ENCODE measurements at regions not wholly inside any gene's neighbourhood (a gene's known extent, or its start where the extent isn't known, plus 50 kb on each side); places are given as distances from the start of the nearest gene placed in this dataset.
"Not testable (repeated sequence)": the region's sequence is repeated elsewhere in the genome, so short reads cannot be mapped to it uniquely, and the experiment has no call there.

DNA sequence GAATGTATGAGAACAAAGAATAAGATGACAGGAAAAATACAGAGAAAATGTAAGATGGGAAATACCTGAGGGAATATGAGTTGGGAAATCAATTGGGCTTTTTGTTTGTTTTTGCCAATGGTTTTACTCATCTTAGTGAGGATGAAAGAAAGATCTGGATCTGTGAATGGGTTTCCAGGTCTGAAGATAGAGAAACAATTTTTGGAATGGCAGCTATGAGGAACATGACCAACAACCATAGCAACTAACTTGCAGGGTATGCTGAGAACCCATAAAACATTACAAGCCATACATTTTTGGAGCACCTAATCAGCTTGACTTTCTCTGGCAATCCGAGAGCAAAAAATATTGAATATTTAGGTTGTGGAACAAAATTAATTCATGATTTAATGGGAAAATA is 290.0 kb downstream of the KCTD12 start:
- H3K27me3 Mint-ChIP-seq (ENCODE audit: unreplicated experiment) = no peaks in the 10 kb centered on the region
- no peak for DNase-seq (ENCODE audit: extremely low spot score, unreplicated experiment)
- H3K9me3 Mint-ChIP-seq (ENCODE audit: unreplicated experiment) = no peaks in the 10 kb centered on the region
- no peaks in the 10 kb centered on the region for H3K4me1 Mint-ChIP-seq (ENCODE audit: unreplicated experiment)
- no peak for TF ChIP-seq CTCF (IDR thresholded peaks at IDR 0.05)
- no peaks in the 10 kb centered on the region for H3K36me3 Mint-ChIP-seq (ENCODE audit: unreplicated experiment)
- H3K27ac Mint-ChIP-seq (ENCODE audit: unreplicated experiment) = no peak overlapping the region
- H3K4me3 Mint-ChIP-seq (ENCODE audit: unreplicated experiment) = no peak overlapping the region

DNA sequence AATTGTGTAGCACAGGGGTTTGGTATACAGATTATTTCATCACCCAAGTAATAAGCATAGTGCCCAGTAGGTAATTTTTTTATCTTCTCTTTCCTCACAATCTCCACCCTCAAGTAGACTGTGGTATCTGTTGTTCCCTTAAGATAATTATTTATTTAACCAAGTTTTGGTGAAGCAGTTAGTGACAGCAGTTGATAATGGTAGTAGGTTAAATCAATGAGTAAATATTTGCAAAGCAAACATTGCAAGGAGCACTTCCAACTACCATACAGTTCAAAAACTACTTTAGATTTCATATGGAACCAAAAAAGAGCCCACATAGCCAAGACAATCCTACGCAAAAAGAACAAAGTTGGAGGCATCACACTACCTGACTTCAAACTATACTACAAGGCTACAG is 291.8 kb downstream of the KCTD12 start:
- no peak overlapping the region for H3K27ac Mint-ChIP-seq (ENCODE audit: unreplicated experiment)
- no peak for DNase-seq (ENCODE audit: extremely low spot score, unreplicated experiment)
- no peaks in the 10 kb centered on the region for H3K4me1 Mint-ChIP-seq (ENCODE audit: unreplicated experiment)
- TF ChIP-seq CTCF (IDR thresholded peaks at IDR 0.05) = no peak
- H3K4me3 Mint-ChIP-seq (ENCODE audit: unreplicated experiment) = no peak overlapping the region
- no peaks in the 10 kb centered on the region for H3K9me3 Mint-ChIP-seq (ENCODE audit: unreplicated experiment)
- no peaks in the 10 kb centered on the region for H3K36me3 Mint-ChIP-seq (ENCODE audit: unreplicated experiment)
- no peaks in the 10 kb centered on the region for H3K27me3 Mint-ChIP-seq (ENCODE audit: unreplicated experiment)

- H3K27me3 Mint-ChIP-seq (ENCODE audit: unreplicated experiment) = peaks cover 2% of the 10 kb centered on the region
- no peaks in the 10 kb centered on the region for H3K4me1 Mint-ChIP-seq (ENCODE audit: unreplicated experiment)
- no peak for DNase-seq (ENCODE audit: extremely low spot score, unreplicated experiment)
- no peak for TF ChIP-seq CTCF (IDR thresholded peaks at IDR 0.05)
- H3K4me3 Mint-ChIP-seq (ENCODE audit: unreplicated experiment) = no peak overlapping the region
- no peaks in the 10 kb centered on the region for H3K9me3 Mint-ChIP-seq (ENCODE audit: unreplicated experiment)
- H3K36me3 Mint-ChIP-seq (ENCODE audit: unreplicated experiment) = no peaks in the 10 kb centered on the region
- H3K27ac Mint-ChIP-seq (ENCODE audit: unreplicated experiment) = no peak overlapping the region
These were observed 299.4 kb downstream of the KCTD12 start for GRCh38 chr13:76586842-76587241.

- H3K4me1 Mint-ChIP-seq (ENCODE audit: unreplicated experiment) = no peaks in the 10 kb centered on the region
- no peaks in the 10 kb centered on the region for H3K27me3 Mint-ChIP-seq (ENCODE audit: unreplicated experiment)
- H3K27ac Mint-ChIP-seq (ENCODE audit: unreplicated experiment) = no peak overlapping the region
- peaks cover 39% of the 10 kb centered on the region for H3K9me3 Mint-ChIP-seq (ENCODE audit: unreplicated experiment)
- no peaks in the 10 kb centered on the region for H3K36me3 Mint-ChIP-seq (ENCODE audit: unreplicated experiment)
- no peak for TF ChIP-seq CTCF (IDR thresholded peaks at IDR 0.05)
- H3K4me3 Mint-ChIP-seq (ENCODE audit: unreplicated experiment) = no peak overlapping the region
- no peak for DNase-seq (ENCODE audit: extremely low spot score, unreplicated experiment)
These were observed 306.5 kb downstream of the KCTD12 start for GRCh38 chr13:76579701-76580100.

DNA sequence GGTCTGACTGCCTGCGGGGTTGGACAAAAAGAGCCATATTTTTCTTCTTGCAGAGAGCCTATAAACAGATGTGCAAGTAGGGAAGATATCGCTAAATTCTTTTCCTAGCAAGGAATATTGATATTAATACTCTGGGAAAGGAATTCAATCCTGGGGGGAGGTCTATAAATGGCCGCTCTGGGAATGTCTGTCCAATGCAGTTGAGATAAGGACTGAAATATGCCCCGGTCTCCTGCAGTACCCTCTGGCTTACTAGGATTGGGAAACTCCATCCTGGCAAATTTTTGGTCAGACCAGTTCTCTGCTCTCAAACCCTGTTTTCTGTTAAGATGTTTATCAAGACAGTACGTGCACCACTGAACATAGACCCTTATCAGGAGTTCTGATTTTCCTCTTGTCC is 310.6 kb downstream of the KCTD12 start:
- H3K27me3 Mint-ChIP-seq (ENCODE audit: unreplicated experiment); DNase-seq (ENCODE audit: extremely low spot score, unreplicated experiment); H3K36me3 Mint-ChIP-seq (ENCODE audit: unreplicated experiment); H3K27ac Mint-ChIP-seq (ENCODE audit: unreplicated experiment); H3K4me3 Mint-ChIP-seq (ENCODE audit: unreplicated experiment); H3K4me1 Mint-ChIP-seq (ENCODE audit: unreplicated experiment): not testable (repeated sequence)
- peaks cover 44% of the 10 kb centered on the region for H3K9me3 Mint-ChIP-seq (ENCODE audit: unreplicated experiment)

- Mint-ChIP-seq H3K27me3 (ENCODE audit: unreplicated experiment) (peaks cover 14% of the 10 kb centered on the region), H3K9me3 (ENCODE audit: unreplicated experiment) (peaks cover 11% of the 10 kb centered on the region), H3K36me3 (ENCODE audit: unreplicated experiment) (no peaks in the 10 kb centered on the region), H3K4me1 (ENCODE audit: unreplicated experiment) (no peaks in the 10 kb centered on the region), H3K27ac (ENCODE audit: unreplicated experiment) (no peak overlapping the region), H3K4me3 (ENCODE audit: unreplicated experiment) (no peak overlapping the region)
- no peak for DNase-seq (ENCODE audit: extremely low spot score, unreplicated experiment)
- no peak for TF ChIP-seq CTCF (IDR thresholded peaks at IDR 0.05)
These were observed 315.7 kb downstream of the KCTD12 start for GRCh38 chr13:76570510-76570971.
